SKM-1 treated with dmso at 0.1 percent for 144 hours (cell line): ENCODE measurements at regions not wholly inside any gene's neighbourhood (a gene's known extent, or its start where the extent isn't known, plus 50 kb on each side); places are given as distances from the start of the nearest gene placed in this dataset.
"Not testable (repeated sequence)": the region's sequence is repeated elsewhere in the genome, so short reads cannot be mapped to it uniquely, and the experiment has no call there.

Experiments used
- DNase-seq: peaks from one replicate; lab custom pipeline; 2025; ENCODE audit not compliant: unreplicated experiment; lab: John Stamatoyannopoulos, UW

GRCh38 chr3:110430146-110430545 lies 641.5 kb upstream of the NECTIN3 start:
- no peak for DNase-seq

GRCh38 chr3:110436209-110436608 lies 635.4 kb upstream of the NECTIN3 start:
- DNase-seq = no peak

- not testable (repeated sequence) for DNase-seq
Measured at GRCh38 chr3:110440066-110440653, 631.5 kb upstream of the NECTIN3 start.

- no peak for DNase-seq
Measured at GRCh38 chr3:110454066-110454465, 617.5 kb upstream of the NECTIN3 start.

- DNase-seq = no peak
Measured at GRCh38 chr3:110456001-110456400, 615.6 kb upstream of the NECTIN3 start.

GRCh38 chr3:110456438-110457138 lies 615.0 kb upstream of the NECTIN3 start:
- no peak for DNase-seq

GRCh38 chr3:110457508-110457907 lies 614.1 kb upstream of the NECTIN3 start:
- no peak for DNase-seq

- no peak for DNase-seq
Measured at GRCh38 chr3:110459021-110459420, 612.6 kb upstream of the NECTIN3 start.

- no peak for DNase-seq
Measured at GRCh38 chr3:110470310-110470709, 601.3 kb upstream of the NECTIN3 start.

GRCh38 chr3:110473405-110473804 lies 598.2 kb upstream of the NECTIN3 start:
- DNase-seq = no peak

DNA sequence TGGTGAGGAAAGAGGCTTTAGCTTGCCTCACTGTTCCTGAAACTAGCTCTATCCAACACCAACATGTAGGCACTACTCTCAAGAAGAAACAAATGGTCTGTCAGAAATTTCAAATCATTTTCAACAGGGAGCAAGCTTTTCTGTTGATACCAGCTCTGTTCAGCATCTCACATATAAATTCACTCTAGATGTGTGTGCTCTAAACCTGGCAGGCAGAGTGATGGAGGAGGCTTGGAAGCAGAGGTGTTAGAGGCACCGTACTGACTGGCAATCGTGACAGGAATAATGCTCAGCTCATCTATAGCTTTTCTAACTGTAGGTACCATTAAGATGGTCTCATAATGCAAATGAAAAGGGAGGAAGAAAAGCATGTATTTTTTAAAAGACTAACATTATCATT lies 597.2 kb upstream of the NECTIN3 start:
- no peak for DNase-seq

GRCh38 chr3:110478377-110479054 lies 593.1 kb upstream of the NECTIN3 start:
- DNase-seq = no peak

- DNase-seq = no peak
Measured at GRCh38 chr3:110479731-110480130, 591.9 kb upstream of the NECTIN3 start.

- no peak for DNase-seq
Measured at GRCh38 chr3:110485389-110485788, 586.2 kb upstream of the NECTIN3 start.

GRCh38 chr3:110487840-110488239 lies 583.8 kb upstream of the NECTIN3 start:
- no peak for DNase-seq

DNA sequence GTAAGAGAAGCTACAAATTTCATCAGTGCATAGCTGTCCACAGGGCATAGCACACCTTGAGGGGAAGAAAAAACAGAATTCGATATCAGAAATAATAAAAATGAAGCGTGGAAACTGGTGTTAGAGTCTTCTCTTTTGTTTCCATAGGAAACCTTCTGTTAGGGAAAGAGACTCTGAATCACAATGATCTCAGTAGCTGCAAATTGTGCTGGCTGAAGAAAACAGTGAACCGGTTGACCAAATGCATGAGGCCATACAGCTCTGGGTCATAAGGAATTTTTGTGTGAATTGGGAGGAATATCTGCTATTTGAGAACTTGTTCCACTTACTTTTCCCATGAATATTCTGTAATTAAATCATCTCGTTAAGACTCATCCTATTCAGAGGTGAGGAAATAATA lies 580.2 kb upstream of the NECTIN3 start:
- no peak for DNase-seq

DNA sequence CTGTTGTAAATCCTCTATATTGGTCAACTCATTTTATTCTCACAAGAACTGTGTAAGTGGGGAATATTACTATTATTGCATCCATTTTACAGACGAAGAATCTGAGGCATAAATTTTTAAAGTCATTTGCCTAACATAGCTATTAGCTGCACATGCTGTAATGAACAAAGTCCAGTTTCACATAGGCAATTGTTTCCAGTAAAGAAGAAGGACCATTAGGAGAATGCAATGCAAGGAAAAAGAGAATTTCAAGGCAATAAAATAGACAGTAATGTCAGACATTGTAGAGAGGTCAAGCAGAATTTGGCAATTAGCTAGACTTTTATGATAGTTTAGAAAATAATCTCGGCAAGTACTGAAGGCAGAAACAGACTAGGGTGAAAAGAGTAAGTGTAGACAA lies 578.7 kb upstream of the NECTIN3 start:
- DNase-seq = no peak

DNA sequence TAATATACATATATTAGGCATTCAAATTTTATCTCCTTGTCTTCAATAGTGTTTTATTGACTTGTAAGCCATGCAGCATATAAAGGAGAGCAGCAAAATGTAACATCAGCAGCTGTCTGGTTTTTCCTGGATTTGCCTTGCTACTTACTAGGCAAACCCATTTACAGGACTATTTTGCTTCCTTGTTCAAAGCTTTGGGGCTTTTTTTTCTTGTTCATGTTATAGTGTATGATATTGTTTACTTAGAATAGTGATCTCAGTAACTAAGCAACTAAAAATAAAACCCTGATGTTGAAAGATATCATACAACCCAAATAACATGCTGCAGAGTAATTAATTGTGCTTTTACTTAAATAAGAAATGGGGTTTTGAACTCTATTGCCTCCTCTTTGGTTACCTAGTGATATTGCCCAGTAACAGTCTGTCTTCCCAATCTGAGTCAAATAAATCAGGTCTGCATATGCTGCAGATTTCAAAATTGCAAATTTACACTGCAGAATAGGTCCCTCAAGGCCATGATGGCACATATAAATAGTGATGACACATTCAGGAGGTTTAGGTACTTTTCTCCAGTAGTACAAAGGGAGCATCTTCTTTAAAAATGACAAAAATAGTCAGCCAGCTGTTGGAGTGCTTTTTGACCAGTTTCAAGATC lies 578.1 kb upstream of the NECTIN3 start:
- no peak for DNase-seq

DNA sequence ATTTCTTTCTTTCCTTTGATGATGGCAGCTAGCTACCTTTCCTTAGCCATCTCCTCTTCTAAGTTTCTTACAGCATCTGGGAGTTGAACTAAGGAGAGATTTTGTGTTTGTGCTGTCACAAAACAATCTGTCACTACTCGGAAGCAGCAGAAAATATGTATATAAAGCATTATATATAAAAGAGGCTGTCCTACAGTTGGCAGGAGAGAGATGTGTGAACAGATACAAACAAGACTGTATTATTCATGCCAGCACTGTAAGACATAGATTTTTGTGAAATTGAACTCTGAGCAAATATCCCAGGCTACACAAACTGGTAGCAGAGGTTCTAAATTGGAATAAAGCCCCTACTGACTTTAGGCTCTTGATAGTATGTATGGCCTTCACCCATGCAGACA lies 577.5 kb upstream of the NECTIN3 start:
- no peak for DNase-seq

DNA sequence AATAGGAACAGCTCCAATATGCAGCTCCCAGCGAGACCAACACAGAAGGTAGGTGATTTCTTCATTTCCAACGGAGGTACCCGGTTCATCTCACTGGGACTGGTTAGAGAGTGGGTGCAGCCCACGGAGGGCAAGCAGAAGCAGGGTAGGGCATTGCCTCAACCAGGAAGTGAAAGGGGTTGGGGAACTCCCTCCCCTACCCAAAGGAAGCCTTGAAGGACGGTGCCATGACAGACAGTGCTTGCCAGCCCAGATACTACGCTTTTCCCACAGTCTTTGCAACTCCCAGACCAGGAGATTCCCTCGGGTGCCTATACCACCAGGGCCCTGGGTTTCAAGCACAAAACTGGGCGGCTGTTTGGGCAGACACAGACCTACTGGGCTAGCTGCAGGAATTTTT lies 576.9 kb upstream of the NECTIN3 start:
- DNase-seq = no peak

GRCh38 chr3:110495201-110495927 lies 576.3 kb upstream of the NECTIN3 start:
- no peak for DNase-seq
